Body of pancreas (tissue), 4 donors: ENCODE measurements at regions not wholly inside any gene's neighbourhood (a gene's known extent, or its start where the extent isn't known, plus 50 kb on each side); places are given as distances from the start of the nearest gene placed in this dataset.

Experiments used
- CTCF ChIP-seq, 7 experiments: fragments of 450-650 bp in 4 of 7; fragments of 200-600 bp in 3 of 7; sonication (generic) in 3 of 7; IDR thresholded peaks; one replicate each; pipeline ENCODE4 v1.5.1; 2016 to 2019; ENCODE audit warnings: antibody characterized with exemption in 7 of 7
- POLR2A ChIP-seq, 3 donors: fragments of 450-650 bp; IDR thresholded peaks; one replicate each; pipeline ENCODE4 v1.6.1; 2016; ENCODE audit warnings: antibody characterized with exemption in 3 of 3, mild to moderate bottlenecking in 2 of 3

- TF ChIP-seq CTCF (IDR thresholded peaks at IDR 0.05): no peak
- TF ChIP-seq POLR2A (IDR thresholded peaks at IDR 0.05): no peak
These were observed 64.3 kb downstream of the PDE6H start for GRCh38 chr12:15037091-15037687.
